ENCODE measurements at regions not wholly inside any gene's neighbourhood (a gene's known extent, or its start where the extent isn't known, plus 50 kb on each side); places are given as distances from the start of the nearest gene placed in this dataset.

GRCh38 chr16:86321491-86321890 lies 188.8 kb upstream of the FOXF1 start:
- peaks cover 22% of the 10 kb centered on the region for H3K27me3 Mint-ChIP-seq
- no peak overlapping the region for H3K27ac Mint-ChIP-seq
- H3K4me1 Mint-ChIP-seq = no peaks in the 10 kb centered on the region
- no peak for DNase-seq
- H3K36me3 Mint-ChIP-seq = no peaks in the 10 kb centered on the region
- H3K9me3 Mint-ChIP-seq = peaks cover 2% of the 10 kb centered on the region
- no peak overlapping the region for H3K4me3 Mint-ChIP-seq

DNA sequence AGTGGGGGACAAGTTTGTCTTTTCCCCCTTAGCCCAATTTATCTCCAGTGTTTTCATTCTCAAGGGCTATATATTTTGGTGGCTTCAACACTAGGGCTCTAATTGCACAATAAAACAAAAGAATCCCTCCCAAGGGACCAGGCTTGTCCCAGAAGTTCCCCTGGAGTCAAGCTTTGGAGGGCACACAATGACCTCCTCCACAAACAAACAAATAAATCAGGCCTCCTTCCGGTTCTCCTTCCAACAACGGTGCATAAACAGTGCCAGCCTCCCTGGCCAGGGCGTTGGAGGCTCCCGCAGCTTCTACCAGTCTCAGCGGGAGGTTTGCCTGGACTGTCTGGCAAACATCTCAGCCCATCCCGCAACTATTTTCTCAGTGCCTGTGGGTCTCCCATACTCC lies 188.0 kb upstream of the FOXF1 start:
- H3K4me1 Mint-ChIP-seq = no peaks in the 10 kb centered on the region
- H3K9me3 Mint-ChIP-seq = peaks cover 2% of the 10 kb centered on the region
- no peak for DNase-seq
- H3K36me3 Mint-ChIP-seq = no peaks in the 10 kb centered on the region
- H3K27me3 Mint-ChIP-seq = peaks cover 24% of the 10 kb centered on the region
- H3K4me3 Mint-ChIP-seq = no peak overlapping the region
- H3K27ac Mint-ChIP-seq = no peak overlapping the region

DNA sequence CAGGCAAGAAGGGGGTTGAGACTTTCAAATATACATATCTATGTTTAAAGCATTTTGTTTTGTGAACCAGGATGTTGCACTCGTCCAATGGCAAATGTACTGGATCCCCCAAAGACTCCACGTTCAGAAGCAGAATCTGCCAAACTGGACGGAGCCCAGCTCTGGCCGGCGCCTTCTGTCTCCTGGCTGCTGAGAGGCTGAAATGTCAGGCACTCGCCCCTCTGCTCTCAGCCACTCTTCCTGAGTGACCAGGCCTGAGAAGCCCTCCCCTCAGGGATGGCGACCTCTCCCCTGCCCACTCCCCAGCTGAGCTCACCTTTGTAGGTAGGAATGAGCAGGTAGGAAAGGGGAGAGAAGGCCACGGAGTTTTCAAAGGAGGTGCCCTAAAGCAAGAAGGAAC lies 187.5 kb upstream of the FOXF1 start:
- no peak overlapping the region for H3K4me3 Mint-ChIP-seq
- no peaks in the 10 kb centered on the region for H3K4me1 Mint-ChIP-seq
- H3K27me3 Mint-ChIP-seq = peaks cover 26% of the 10 kb centered on the region
- peaks cover 2% of the 10 kb centered on the region for H3K9me3 Mint-ChIP-seq
- no peak overlapping the region for H3K27ac Mint-ChIP-seq
- no peak for DNase-seq
- no peaks in the 10 kb centered on the region for H3K36me3 Mint-ChIP-seq

GRCh38 chr16:86324320-86324719 lies 186.0 kb upstream of the FOXF1 start:
- Mint-ChIP-seq H3K27ac (no peak overlapping the region), H3K9me3 (peaks cover 2% of the 10 kb centered on the region), H3K27me3 (peaks cover 27% of the 10 kb centered on the region), H3K36me3 (no peaks in the 10 kb centered on the region), H3K4me1 (peaks cover 3% of the 10 kb centered on the region), H3K4me3 (no peak overlapping the region)
- DNase-seq = no peak

GRCh38 chr16:86325360-86325759 lies 185.0 kb upstream of the FOXF1 start:
- Mint-ChIP-seq H3K9me3 (peaks cover 2% of the 10 kb centered on the region), H3K27ac (no peak overlapping the region), H3K36me3 (no peaks in the 10 kb centered on the region), H3K4me1 (peaks cover 3% of the 10 kb centered on the region), H3K27me3 (peaks cover 30% of the 10 kb centered on the region), H3K4me3 (no peak overlapping the region)
- no peak for DNase-seq

- H3K9me3 Mint-ChIP-seq = peaks cover 2% of the 10 kb centered on the region
- no peak overlapping the region for H3K4me3 Mint-ChIP-seq
- no peaks in the 10 kb centered on the region for H3K36me3 Mint-ChIP-seq
- H3K27me3 Mint-ChIP-seq = peaks cover 35% of the 10 kb centered on the region
- H3K4me1 Mint-ChIP-seq = peaks cover 3% of the 10 kb centered on the region
- no peak overlapping the region for H3K27ac Mint-ChIP-seq
- no peak for DNase-seq
Observed at GRCh38 chr16:86325895-86326294, 184.4 kb upstream of the FOXF1 start.

- Mint-ChIP-seq H3K9me3 (peaks cover 2% of the 10 kb centered on the region), H3K36me3 (no peaks in the 10 kb centered on the region), H3K27ac (no peak overlapping the region), H3K27me3 (peaks cover 34% of the 10 kb centered on the region), H3K4me1 (peaks cover 3% of the 10 kb centered on the region), H3K4me3 (no peak overlapping the region)
- no peak for DNase-seq
Observed at GRCh38 chr16:86327321-86327720, 183.0 kb upstream of the FOXF1 start.

- no peak overlapping the region for H3K27ac Mint-ChIP-seq
- H3K36me3 Mint-ChIP-seq = no peaks in the 10 kb centered on the region
- H3K4me3 Mint-ChIP-seq = no peak overlapping the region
- H3K9me3 Mint-ChIP-seq = peaks cover under 1% of the 10 kb centered on the region
- peaks cover 33% of the 10 kb centered on the region for H3K27me3 Mint-ChIP-seq
- no peak for DNase-seq
- peaks cover 3% of the 10 kb centered on the region for H3K4me1 Mint-ChIP-seq
Observed at GRCh38 chr16:86330906-86331305, 179.4 kb upstream of the FOXF1 start.

DNA sequence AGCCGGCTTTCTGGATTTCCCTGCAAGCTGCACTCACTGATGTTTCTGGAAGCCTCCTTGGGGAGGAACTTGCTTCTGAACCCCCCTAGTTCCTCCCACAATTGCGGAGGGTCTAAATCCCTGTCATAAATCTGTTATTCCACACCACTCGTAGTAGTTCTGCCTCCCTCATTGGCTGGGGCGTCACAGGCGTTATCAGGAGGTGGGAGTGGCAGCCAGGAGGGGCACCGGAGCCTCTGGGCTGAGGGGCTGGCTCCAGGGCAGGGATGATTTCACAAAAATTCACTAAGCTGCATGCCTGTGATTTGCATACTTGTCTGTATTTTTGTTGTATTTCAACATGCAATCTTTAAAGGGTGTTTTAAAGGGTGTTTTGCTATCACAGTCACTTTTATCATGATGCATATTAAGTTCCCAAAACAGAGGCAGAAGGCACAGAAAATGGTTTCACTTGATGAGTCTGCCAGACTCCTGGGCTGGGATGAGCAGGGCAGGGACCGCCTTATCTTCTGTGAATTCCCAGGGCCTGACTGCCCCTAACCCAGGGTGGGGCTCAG lies 176.2 kb upstream of the FOXF1 start:
- no peak overlapping the region for H3K27ac Mint-ChIP-seq
- no peak for DNase-seq
- no peak overlapping the region for H3K4me3 Mint-ChIP-seq
- peaks cover 34% of the 10 kb centered on the region for H3K27me3 Mint-ChIP-seq
- H3K36me3 Mint-ChIP-seq = no peaks in the 10 kb centered on the region
- no peaks in the 10 kb centered on the region for H3K4me1 Mint-ChIP-seq
- no peaks in the 10 kb centered on the region for H3K9me3 Mint-ChIP-seq

GRCh38 chr16:86335266-86336172 lies 174.8 kb upstream of the FOXF1 start:
- no peaks in the 10 kb centered on the region for H3K36me3 Mint-ChIP-seq
- H3K4me3 Mint-ChIP-seq = no peak overlapping the region
- H3K27ac Mint-ChIP-seq = no peak overlapping the region
- H3K27me3 Mint-ChIP-seq = peaks cover 36% of the 10 kb centered on the region
- no peaks in the 10 kb centered on the region for H3K9me3 Mint-ChIP-seq
- H3K4me1 Mint-ChIP-seq = peaks cover 2% of the 10 kb centered on the region
- DNase-seq = no peak

GRCh38 chr16:86337138-86337537 lies 173.2 kb upstream of the FOXF1 start:
- H3K4me1 Mint-ChIP-seq = peaks cover 3% of the 10 kb centered on the region
- H3K4me3 Mint-ChIP-seq = no peak overlapping the region
- no peak overlapping the region for H3K27ac Mint-ChIP-seq
- no peaks in the 10 kb centered on the region for H3K9me3 Mint-ChIP-seq
- H3K27me3 Mint-ChIP-seq = peaks cover 40% of the 10 kb centered on the region
- no peak for DNase-seq
- H3K36me3 Mint-ChIP-seq = no peaks in the 10 kb centered on the region

GRCh38 chr16:86337581-86338402 lies 172.5 kb upstream of the FOXF1 start:
- Mint-ChIP-seq H3K9me3 (no peaks in the 10 kb centered on the region), H3K27me3 (peaks cover 46% of the 10 kb centered on the region), H3K4me1 (peaks cover 3% of the 10 kb centered on the region), H3K27ac (no peak overlapping the region), H3K4me3 (no peak overlapping the region), H3K36me3 (no peaks in the 10 kb centered on the region)
- DNase-seq = no peak

DNA sequence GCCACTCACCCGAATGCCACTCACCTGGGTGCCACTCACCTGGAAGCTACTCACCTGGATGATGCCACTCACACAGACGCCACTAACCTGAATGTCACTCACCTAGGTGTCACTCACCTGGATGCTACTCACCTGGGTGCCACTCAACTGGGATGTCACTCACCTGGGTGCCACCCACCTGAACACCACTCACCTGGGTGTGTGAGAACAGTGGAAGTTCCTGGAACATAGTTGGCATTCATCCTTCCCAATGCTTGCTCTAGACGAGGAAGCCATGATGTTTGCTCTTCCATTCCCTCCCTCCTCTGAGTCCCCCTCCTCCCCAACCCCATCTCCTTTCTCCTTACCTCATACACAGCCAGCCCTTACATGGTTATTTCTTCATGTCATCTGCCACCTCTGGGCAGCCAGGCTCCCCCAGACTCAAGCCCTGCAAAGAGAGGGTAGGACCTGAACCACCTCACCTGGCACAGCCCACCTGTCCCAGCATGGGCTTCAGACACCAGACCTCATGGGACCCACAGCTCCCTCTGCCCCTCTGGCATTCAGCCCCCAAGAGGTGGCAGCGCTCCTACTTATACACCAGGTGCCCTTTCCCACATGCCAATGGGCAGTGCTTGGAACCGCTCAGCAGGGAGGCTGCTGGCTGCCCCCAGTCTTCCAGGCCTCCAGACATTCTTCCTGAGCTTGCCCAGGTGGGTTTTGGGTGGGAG lies 171.8 kb upstream of the FOXF1 start:
- Mint-ChIP-seq H3K27ac (no peak overlapping the region), H3K9me3 (no peaks in the 10 kb centered on the region), H3K27me3 (peaks cover 49% of the 10 kb centered on the region), H3K4me3 (no peak overlapping the region), H3K4me1 (peaks cover 3% of the 10 kb centered on the region), H3K36me3 (no peaks in the 10 kb centered on the region)
- DNase-seq = no peak

GRCh38 chr16:86342161-86342834 lies 168.0 kb upstream of the FOXF1 start:
- H3K27ac Mint-ChIP-seq = no peak overlapping the region
- H3K4me1 Mint-ChIP-seq = peaks cover 3% of the 10 kb centered on the region
- peaks cover 70% of the 10 kb centered on the region for H3K27me3 Mint-ChIP-seq
- DNase-seq = no peak
- H3K4me3 Mint-ChIP-seq = no peak overlapping the region
- H3K36me3 Mint-ChIP-seq = no peaks in the 10 kb centered on the region
- H3K9me3 Mint-ChIP-seq = no peaks in the 10 kb centered on the region
